NCI-H2029 treated with DMSO at 0.1 percent for 48 hours (cell line): ENCODE measurements at regions not wholly inside any gene's neighbourhood (a gene's known extent, or its start where the extent isn't known, plus 50 kb on each side); places are given as distances from the start of the nearest gene placed in this dataset.
"Not testable (repeated sequence)": the region's sequence is repeated elsewhere in the genome, so short reads cannot be mapped to it uniquely, and the experiment has no call there.

ENCODE experiments used
- DNase-seq: peaks from one replicate; lab custom pipeline; 2025; lab: John Stamatoyannopoulos, UW

DNA sequence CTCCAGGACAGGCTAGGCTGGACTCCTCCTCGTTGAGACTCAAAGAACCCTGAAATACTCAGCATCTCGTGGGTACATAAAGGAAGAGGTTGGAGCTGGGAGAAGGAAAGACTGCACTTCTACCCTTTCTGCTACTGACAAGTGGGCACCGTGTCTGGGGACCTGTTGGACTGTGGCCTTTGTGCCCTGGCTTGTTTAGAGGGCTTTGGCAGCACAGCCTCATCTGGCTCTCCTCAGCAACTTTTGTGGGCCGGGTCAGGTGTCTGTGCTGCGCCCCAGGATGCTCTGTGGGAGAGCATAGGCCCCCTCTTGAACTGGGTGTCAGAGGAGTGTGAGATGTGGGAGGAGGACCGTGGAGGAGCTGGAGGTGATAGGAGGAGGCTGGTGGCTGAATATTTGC lies 142.4 kb downstream of the FCRL5 start:
- no peak for DNase-seq

DNA sequence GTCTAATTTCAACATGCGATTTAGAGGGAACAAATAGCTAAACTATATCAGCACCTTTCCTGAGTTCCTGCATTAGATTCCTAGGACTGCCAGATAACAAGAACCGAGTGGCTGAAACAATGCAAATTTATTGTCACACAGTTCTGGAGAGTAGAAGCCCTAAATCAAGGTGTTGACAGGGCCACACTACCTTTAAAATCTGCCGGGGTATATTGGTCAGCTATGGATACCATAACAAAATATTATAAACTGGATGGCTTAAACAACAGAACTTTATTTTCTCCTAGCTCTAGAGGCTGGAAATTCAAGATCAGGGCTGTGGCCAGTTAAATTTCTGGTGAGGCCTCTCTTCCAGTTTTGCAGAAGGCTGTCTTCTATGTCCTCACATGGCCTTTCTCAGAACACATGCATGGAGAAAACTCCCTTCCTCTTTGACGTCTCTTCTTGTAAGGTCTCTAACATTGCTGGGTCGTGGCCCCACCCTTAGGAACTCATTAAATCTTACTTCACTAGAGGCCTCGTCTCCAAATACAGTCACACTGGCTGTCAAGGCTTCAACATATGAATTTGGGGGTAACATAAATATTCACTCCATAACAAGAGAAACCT lies 144.3 kb downstream of the FCRL5 start:
- DNase-seq = no peak

- DNase-seq = no peak
Observed at GRCh38 chr1:157407367-157407766, 144.9 kb downstream of the FCRL5 start.

GRCh38 chr1:157405662-157406061 lies 146.7 kb downstream of the FCRL5 start:
- no peak for DNase-seq

DNA sequence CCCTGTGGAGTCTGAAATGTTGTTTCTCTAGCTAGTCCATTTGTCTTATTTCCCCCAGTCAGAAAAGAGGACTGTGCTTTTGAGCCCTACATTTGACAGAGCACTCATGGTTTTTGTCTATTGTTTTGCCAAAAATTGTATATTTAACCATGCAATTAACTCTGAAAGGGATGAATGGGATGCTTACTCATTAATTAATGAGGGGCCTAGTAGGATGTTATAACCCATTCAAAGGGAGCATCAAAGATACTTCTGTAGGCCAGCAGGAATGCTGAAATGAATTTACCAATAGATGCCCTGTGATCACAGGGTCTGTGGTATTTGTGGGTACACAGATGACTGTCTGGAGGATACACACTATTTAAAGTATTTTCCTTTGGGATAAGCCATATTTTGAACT lies 147.7 kb downstream of the FCRL5 start:
- no peak for DNase-seq

DNA sequence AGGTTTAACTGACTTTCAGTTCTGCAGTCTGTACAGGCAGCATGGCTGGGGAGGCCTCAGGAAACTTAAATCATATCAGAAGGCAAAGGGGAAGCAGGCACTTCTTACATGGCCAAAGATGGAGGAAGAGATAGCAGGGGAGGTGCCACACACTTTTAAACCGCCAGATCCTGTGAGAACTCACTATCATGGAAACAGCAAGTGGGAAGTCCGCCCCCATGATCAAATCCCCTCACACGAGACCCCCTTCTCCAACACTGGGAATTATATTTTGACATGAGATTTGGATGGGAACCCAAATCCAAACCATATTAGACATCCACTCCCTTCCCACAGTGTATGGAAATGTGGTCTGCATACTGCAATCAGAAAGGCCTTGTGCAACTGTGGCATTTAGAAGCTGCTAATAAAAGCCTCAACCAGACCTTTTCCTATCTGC lies 148.2 kb downstream of the FCRL5 start:
- DNase-seq = no peak

GRCh38 chr1:157403608-157404007 lies 148.7 kb downstream of the FCRL5 start:
- no peak for DNase-seq

GRCh38 chr1:157403203-157403602 lies 149.1 kb downstream of the FCRL5 start:
- DNase-seq = peak; percentile 15

GRCh38 chr1:157400766-157401165 lies 151.5 kb downstream of the FCRL5 start:
- no peak for DNase-seq

- DNase-seq = no peak
Observed at GRCh38 chr1:157399984-157400382, 152.3 kb downstream of the FCRL5 start.

DNA sequence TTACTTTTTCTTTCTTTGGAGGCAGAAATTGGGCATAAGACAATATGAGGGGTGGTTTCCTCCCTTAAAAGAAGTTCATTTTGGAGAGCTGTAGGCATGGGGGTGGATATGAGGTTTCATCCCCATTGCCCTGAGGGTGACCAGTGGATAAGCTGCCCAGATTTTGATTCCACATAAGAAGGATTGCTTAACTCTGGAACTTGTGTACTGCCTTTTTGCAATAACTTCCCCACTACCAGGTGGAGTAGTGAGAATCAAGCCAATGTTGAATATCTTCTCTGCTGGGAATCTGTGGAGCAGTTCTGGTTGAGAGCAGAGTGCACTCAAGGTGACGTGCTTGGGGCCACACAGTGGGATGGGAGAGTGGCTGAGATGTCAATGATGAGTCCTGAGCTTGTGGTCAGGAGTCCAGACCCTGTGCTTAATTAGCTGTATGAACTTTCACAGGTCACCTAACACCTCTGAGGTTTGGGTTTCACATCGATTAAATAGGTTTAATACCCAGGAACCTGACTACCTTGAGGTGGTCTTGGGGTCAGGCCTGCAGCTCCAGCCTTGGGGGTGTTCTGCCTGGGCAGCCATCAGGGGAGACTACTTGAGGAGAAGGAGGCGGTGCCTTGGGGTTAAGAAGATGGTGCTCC lies 152.9 kb downstream of the FCRL5 start:
- DNase-seq = no peak

GRCh38 chr1:157390651-157391050 lies 161.7 kb downstream of the FCRL5 start:
- DNase-seq = no peak

DNA sequence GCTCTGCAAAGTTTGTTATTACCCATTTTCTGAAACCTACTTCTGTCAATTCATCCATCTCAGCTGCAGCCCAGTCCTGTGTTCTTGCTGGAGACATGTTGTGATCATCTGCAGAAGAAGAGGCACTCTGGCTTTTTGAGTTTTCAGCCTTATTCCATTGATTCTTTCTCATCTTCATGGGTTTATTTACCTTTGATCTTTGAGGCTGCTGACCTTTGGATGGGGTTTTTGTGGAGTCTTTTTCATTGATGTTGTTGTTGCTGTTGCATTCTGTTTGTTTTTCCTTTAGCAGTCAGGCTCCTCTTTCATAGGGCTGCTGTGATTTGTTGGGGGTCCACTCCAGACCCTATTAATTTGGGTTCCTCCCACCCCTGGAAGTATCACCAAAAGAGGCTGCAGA lies 164.3 kb downstream of the FCRL5 start:
- DNase-seq = no peak

- DNase-seq = no peak
Observed at GRCh38 chr1:157384258-157384657, 168.1 kb downstream of the FCRL5 start.

- no peak for DNase-seq
Observed at GRCh38 chr1:157382351-157382750, 170.0 kb downstream of the FCRL5 start.

GRCh38 chr1:157380523-157380922 lies 171.8 kb downstream of the FCRL5 start:
- no peak for DNase-seq

DNA sequence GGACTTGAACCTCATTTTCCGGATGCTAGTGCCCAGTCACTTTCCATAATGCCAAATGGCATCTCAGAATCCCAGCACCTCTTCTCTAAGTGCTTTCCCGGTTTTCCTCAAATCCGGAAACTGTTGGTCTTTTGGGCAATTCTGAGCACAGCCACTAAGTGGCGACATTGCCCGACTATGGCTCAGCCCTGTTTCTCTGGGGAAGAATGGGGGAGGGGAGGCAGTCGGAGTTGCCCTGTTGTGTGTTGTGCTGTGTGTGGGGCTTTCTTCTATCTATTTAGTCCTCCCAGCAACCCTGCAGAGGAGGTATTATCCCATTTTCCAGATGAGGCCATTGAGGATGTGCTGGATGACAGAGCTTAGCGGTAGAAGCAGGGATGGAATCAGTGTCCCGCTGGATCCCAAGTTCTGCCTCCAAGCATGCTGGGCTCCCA lies 175.0 kb downstream of the FCRL5 start:
- peak; percentile 43 for DNase-seq

DNA sequence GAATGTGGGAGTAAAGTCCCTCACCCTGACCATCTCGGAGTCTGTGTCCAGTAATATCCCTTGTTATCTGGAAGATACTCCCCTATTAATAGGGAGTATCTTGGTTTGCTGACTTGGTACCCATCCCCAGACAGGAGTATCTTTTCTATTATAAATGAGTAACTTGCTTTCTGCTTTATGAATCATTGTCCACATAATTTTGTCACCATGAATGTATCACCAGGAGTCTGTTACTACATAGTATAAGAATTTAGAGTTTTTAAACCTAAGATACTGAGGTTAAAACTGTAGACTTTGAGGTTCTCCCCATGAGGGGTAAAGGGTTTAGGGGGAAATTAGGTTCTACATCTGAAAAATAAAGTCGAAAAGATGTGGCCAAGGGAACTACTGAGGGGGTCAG lies 175.6 kb downstream of the FCRL5 start:
- no peak for DNase-seq

DNA sequence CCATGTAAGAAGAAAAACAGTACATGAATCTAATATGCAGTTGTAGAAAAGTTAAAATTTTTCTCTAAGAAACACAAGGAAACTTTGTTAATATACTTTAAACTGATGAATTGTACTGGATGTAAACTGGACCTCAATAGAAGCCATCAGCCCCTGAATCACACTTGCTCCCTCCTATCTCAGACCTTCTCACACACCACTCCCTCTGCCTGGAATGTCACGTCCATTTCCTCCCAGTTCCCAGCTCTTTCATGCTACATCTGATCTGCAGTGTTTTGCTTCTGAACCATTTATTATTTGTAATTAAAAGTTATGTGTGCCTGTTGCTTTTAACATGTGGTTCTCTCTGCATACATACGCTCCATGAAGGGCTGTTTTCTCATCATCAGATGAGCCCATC lies 180.0 kb downstream of the FCRL5 start:
- not testable (repeated sequence) for DNase-seq

- DNase-seq = no peak
Observed at GRCh38 chr1:157371826-157372225, 180.5 kb downstream of the FCRL5 start.

- DNase-seq = no peak
Observed at GRCh38 chr1:157371221-157371620, 181.1 kb downstream of the FCRL5 start.

DNA sequence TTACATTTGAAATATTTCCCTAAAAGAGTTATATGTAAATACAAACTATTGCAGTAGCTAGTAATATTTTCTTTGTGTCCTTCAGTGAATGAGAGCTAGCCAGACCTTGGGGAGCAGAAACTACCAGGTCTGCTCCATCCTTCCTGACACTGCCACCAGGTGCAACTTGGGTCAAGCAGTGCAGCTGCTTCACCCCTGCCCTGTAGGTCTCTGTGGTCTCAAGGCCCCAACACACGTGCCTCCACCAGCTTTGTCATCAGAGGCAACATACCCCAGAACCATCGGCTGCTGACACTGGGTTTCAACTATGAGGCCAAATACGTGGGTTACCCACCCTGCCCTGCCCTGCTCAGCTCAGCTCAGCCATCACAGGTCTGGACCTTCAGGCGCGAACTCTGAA lies 181.6 kb downstream of the FCRL5 start:
- DNase-seq = no peak

- DNase-seq = no peak
Observed at GRCh38 chr1:157369808-157370521, 182.3 kb downstream of the FCRL5 start.
